Mesothelial cell of epicardium (in vitro differentiated cells): ENCODE measurements at regions not wholly inside any gene's neighbourhood (a gene's known extent, or its start where the extent isn't known, plus 50 kb on each side); places are given as distances from the start of the nearest gene placed in this dataset.

ENCODE experiments used
- DNase-seq, 2 experiments: peaks; one replicate each; pipeline ENCODE4 v3.0.0; 2021; ENCODE audit warnings: low spot score in 2 of 2; ENCODE audit not compliant: unreplicated experiment in 2 of 2
- H3K27ac Mint-ChIP-seq: 2 replicates; pipeline ENCODE4 v1.8.0; 2021; ENCODE audit warnings: mixed read lengths
- H3K27me3 Mint-ChIP-seq: 2 replicates; pipeline ENCODE4 v1.8.0; 2021; ENCODE audit warnings: low read depth, mixed read lengths
- H3K36me3 Mint-ChIP-seq: 2 replicates; pipeline ENCODE4 v1.8.0; 2021; ENCODE audit warnings: mixed read lengths
- H3K4me1 Mint-ChIP-seq: 2 replicates; pipeline ENCODE4 v1.8.0; 2021; ENCODE audit warnings: mixed read lengths
- H3K4me3 Mint-ChIP-seq: 2 replicates; pipeline ENCODE4 v1.8.0; 2021; ENCODE audit warnings: mild to moderate bottlenecking, moderate library complexity, mixed read lengths
- H3K9me3 Mint-ChIP-seq: 2 replicates; pipeline ENCODE4 v1.8.0; 2021; ENCODE audit warnings: mixed read lengths
- CTCF ChIP-seq: fragments of 200-600 bp; sonication (generic); IDR thresholded peaks from one replicate; pipeline ENCODE4 v1.5.0; 2021; ENCODE audit warnings: antibody characterized with exemption; ENCODE audit not compliant: unreplicated experiment

DNA sequence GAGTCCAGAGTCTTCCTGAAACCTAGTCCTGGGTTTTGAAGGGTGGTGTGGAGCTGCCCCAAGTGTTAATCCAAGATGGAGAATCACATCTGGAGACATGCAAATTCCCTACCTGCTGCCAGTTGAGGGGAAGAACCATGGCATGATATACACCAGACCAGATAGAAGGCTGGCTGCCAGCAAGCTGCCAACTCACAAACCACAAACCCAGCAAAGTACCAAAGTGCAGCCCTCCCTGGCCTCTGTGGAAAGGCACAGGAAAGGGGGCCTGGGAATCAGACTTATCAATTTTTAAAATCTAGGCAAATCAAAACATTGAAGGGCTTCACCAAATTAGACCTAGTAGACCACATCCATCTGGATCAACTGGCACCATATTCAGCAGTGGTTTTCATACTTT is 157.0 kb downstream of the TMEM26 start:
- H3K4me1 Mint-ChIP-seq, result peaks cover 18% of the 10 kb centered on the region
- H3K36me3 Mint-ChIP-seq, result peaks cover 13% of the 10 kb centered on the region
- TF ChIP-seq CTCF, result no peak
- no peaks in the 10 kb centered on the region for H3K27me3 Mint-ChIP-seq
- H3K4me3 Mint-ChIP-seq, result no peak overlapping the region
- H3K27ac Mint-ChIP-seq, result no peak overlapping the region
- peaks cover 15% of the 10 kb centered on the region for H3K9me3 Mint-ChIP-seq
- no peak for DNase-seq

DNA sequence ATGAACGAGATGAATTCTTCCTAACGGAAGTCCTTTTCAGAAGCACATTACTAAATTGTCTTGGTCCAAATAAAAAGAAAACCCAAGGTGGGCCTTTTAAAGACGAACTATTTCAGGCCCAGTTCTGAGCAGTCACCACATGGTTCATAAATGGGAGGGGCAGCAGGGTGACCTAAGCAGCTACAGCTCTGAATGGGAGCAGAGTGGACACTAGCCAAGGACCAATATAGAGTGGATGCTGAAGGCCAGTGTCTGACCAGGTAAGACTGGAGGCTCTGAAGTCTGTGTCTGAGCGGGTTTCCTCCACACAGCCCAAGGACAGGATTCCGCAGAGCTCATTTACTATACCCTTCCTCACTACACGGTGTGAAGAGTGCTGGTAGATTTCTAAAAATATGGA is 159.1 kb downstream of the TMEM26 start:
- peaks cover 13% of the 10 kb centered on the region for H3K36me3 Mint-ChIP-seq
- H3K9me3 Mint-ChIP-seq, result peaks cover 23% of the 10 kb centered on the region
- no peak overlapping the region for H3K4me3 Mint-ChIP-seq
- H3K27me3 Mint-ChIP-seq, result no peaks in the 10 kb centered on the region
- H3K4me1 Mint-ChIP-seq, result peaks cover 11% of the 10 kb centered on the region
- no peak overlapping the region for H3K27ac Mint-ChIP-seq
- no peak for TF ChIP-seq CTCF
- DNase-seq, result no peak

DNA sequence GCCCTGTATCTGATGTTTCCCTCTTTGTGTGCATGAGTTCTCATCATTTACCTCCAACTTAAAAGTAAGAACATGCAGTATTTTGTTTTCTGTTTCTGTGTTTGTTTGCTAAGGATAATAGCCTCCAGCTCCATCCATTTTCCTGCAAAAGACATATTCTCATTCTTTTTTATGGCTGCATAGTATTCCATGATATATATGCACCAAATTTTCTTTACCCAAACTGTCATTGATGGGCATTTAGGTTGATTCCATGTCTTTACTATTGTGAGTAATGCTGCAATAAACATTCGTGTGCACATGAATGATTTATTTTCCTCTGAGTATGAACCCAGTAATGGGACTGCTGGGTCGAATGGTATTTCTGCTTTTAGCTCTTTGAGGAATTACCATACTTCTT is 163.4 kb downstream of the TMEM26 start:
- no peak for DNase-seq
- Mint-ChIP-seq H3K27ac (no peak overlapping the region), H3K4me1 (peaks cover 10% of the 10 kb centered on the region), H3K27me3 (no peaks in the 10 kb centered on the region), H3K36me3 (peaks cover 2% of the 10 kb centered on the region), H3K9me3 (peaks cover 8% of the 10 kb centered on the region), H3K4me3 (no peak overlapping the region)
- TF ChIP-seq CTCF, result no peak

DNA sequence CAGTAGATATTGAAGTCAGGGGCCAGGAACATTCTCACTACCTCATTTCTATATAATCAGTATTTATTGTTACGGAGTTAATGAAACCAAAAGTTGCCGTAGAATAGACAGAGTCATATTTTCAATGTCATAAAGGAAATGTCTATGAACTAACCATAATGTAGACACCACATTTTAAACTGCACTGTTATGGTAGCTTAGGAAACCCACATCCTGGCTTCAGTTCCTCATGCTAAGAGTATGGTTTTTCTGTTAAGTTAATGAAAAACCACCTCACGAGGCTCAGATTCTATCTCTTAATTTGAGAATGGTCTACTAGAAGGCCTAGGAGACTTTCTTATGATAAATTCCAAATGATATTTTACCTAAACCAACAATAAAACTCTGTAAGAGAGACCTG is 166.5 kb downstream of the TMEM26 start:
- no peak for DNase-seq

GRCh38 chr10:61285749-61286148 is 167.4 kb downstream of the TMEM26 start:
- TF ChIP-seq CTCF, result no peak
- peaks cover 5% of the 10 kb centered on the region for H3K4me1 Mint-ChIP-seq
- H3K4me3 Mint-ChIP-seq, result no peak overlapping the region
- no peak overlapping the region for H3K27ac Mint-ChIP-seq
- H3K27me3 Mint-ChIP-seq, result no peaks in the 10 kb centered on the region
- H3K9me3 Mint-ChIP-seq, result peaks cover 8% of the 10 kb centered on the region
- DNase-seq, result no peak
- peaks cover 2% of the 10 kb centered on the region for H3K36me3 Mint-ChIP-seq

More for the DNA sequence above, 166.5 kb downstream of the TMEM26 start:
- no peak overlapping the region for H3K27ac Mint-ChIP-seq
- TF ChIP-seq CTCF, result no peak
- H3K4me3 Mint-ChIP-seq, result no peak overlapping the region
- peaks cover 5% of the 10 kb centered on the region for H3K4me1 Mint-ChIP-seq
- H3K27me3 Mint-ChIP-seq, result no peaks in the 10 kb centered on the region
- peaks cover 8% of the 10 kb centered on the region for H3K9me3 Mint-ChIP-seq
- H3K36me3 Mint-ChIP-seq, result peaks cover 2% of the 10 kb centered on the region
